Activated CD8-positive, alpha-beta memory T cell treated with anti-CD3 and anti-CD28 coated beads, Interleukin-2, amount 50 U/mL, for 1 hour (primary cell): ENCODE measurements at regions not wholly inside any gene's neighbourhood (a gene's known extent, or its start where the extent isn't known, plus 50 kb on each side); places are given as distances from the start of the nearest gene placed in this dataset.
"Not testable (repeated sequence)": the region's sequence is repeated elsewhere in the genome, so short reads cannot be mapped to it uniquely, and the experiment has no call there.

Source experiments
- DNase-seq: peaks from one replicate; pipeline ENCODE4 v3.0.0-alpha.2; 2020; ENCODE audit errors: extremely low read depth

DNA sequence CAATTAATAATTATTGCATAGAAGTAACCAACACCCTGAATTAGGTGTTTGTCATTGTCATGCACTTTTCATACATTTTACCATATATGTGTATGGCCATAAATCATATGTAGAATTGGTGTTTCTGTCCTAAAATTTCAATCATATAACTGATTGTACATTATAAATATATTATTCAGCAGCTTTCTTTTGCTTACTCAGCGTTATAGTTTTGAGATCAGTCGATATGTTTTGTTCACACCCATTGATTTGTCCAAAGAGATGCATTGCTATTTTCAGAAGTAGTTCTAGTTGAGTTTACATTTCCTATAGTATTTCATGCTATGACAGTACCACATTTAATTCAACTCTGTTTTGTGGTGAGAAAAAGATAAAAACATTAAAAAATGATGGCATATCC, 50.5 kb upstream of the PARP4 start:
- no peak for DNase-seq

DNA sequence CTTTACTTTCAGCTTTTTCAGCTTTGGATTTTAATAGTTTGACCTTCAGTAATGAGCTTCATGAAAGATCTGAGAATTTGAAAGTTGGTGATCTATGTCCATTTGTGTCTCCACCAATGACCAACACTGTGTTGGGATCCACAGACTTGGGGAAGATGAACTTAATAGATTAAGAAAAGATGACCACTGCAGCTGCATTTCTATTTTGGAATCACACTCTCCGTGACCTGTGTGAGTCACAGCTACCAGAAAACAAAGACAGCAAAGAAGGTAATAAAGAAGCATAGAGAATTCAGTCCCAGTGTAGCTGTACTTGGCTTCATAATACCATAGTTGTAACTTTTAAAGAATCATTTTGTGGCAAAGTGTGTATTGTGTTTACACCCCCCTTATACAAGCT, 51.4 kb upstream of the PARP4 start:
- not testable (repeated sequence) for DNase-seq

GRCh38 chr13:24564881-24565280, 52.3 kb upstream of the PARP4 start:
- no peak for DNase-seq

GRCh38 chr13:24567593-24567992, 55.0 kb upstream of the PARP4 start:
- not testable (repeated sequence) for DNase-seq

DNA sequence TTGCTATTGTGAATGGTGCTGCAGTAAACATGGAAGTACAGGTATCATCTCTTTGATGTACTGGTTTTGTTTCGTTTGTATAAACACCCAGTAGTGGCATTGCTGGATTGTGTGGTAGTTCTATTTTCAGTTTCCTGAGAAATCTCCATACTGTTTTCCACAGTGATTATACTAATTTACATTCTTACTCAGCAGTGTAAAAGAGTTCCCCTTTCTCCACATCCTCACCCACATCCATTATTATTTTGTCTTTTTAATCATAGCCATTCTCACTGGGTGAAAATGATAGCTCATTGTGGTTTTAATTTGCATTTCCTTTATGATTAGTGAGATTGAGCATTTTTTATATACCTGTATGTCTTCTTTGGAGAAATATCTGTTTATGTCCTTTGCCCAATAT, 62.3 kb upstream of the PARP4 start:
- DNase-seq = no peak

GRCh38 chr13:24580315-24580714, 67.7 kb upstream of the PARP4 start:
- DNase-seq = not testable (repeated sequence)

DNA sequence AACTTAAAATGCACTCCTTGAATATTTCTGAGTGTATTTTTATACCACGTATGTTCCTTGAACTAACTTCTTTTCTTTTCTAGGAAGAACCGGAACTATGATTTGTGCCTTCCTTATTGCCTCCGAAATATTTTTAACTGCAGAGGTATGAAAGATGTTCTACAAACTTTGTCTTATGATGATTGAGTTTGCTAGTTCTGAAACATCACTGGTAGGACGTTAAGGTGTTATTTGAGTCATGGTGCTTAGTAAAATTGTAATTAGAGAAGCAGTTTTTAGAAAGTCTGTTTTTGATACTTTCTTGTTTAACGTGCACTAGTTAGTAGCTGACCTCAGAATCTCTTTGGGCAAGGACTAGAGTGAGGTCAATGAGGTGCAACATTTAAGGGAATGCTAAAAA, 69.0 kb upstream of the PARP4 start:
- DNase-seq = not testable (repeated sequence)

DNA sequence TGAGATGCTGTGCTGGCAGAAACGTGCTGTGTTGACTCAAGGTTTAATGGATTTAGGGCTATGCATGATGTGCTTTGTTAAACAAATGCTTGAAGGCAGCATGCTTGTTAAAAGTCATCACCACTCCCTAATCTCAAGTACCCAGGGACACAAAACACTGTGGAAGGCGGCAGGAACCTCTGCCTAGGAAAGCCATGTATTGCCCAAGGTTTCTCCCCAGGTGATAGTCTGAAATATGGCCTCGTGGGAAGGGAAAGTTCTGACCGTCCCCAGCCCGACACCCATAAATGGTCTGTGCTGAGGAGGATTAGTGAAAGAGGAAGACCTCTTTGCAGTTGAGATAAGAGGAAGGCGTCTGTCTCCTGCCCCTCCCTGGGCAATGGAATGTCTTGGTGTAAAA, 79.1 kb upstream of the PARP4 start:
- DNase-seq = not testable (repeated sequence)

GRCh38 chr13:24597906-24598670, 82.1 kb upstream of the ATP12A start:
- not testable (repeated sequence) for DNase-seq

DNA sequence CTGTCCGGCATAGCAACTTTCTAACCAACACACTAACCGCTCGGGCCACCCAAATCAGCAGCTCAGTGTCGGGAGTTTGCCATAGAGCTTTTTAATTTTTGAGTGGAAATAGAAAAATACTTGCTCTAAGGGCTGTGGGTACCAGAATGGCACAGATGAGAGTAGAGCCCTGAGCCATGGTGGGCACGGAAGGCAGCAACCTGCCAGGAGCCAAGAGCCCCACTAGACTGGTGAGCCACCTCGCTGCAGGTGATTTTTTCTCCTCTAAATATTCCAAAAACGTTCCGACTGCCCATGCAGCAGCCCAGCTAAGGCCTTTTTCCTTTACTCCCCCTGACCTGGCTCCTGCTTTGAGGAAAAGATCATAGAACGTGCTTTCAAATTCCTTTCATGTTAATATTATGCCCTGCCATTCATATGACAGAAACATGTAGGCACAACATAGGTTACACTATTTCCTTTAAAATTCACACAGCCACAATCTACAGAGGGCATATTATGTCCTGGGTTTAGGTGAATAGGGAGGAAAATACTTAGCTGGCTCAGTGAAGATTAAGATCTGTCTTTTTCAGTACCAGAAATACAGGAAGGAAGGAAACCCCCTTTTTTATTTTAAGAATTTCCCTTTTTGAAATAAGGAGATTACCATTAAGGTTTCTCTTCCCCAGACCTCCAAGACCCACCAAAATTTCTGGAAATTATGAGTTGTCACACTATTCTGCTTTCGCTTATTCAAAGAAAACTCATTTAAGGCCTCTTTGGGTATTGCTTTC, 81.0 kb upstream of the ATP12A start:
- not testable (repeated sequence) for DNase-seq

DNA sequence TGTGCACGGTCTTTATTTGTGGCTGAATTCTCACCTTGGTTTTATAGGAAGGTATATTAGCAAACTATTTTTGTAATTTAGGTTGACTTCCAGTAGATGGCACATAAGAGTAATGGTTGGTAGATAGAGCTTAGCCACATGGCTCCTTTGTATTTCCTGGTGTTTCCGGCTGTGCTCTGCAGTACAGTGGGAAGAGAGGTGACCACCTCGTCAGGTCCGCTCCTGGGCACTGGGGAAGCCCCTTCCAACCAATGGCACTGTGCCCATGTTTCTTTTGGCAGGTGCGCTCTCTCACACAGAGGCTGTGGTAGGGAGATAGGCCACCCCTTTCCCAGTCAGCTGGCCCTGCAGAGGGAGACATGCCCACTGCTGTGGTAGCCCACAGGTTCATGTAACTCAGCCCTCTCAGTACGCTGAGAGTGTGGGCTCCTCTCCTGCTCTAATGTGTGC, 74.3 kb upstream of the ATP12A start:
- no peak for DNase-seq

DNA sequence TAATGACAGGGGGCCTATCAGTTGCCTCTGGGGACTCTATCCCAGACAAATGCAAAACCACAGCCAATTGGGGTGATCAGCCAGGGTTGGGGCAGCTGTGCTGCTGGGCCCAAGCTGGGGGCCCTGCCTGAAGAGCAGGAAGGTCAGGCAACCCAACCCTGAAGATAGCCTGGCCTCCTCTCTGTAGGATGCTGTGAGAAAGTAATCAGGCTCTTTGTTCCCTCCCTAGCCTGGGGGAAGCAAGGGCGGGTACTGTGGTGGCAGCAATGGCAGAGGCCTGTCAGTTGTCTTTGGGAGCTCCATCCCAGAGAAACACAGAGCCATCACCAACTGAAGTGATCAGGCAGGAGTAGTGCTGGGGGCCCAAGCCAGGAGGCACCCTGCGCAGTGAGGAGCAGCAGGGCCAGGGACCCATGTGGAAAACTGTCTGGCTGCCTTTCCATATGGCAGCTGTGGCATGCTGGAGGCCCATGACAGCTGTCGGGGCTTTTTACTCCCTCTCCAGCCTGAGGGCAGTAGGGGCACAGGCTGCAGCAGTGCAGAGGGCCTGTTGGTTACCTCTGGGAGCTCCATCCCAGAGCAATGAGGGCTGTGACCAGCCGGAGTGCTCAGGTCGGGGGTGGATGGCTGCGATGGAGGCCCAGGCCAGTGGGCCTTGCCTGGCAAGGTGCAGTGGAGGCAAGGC, 73.6 kb upstream of the ATP12A start:
- no peak for DNase-seq

DNA sequence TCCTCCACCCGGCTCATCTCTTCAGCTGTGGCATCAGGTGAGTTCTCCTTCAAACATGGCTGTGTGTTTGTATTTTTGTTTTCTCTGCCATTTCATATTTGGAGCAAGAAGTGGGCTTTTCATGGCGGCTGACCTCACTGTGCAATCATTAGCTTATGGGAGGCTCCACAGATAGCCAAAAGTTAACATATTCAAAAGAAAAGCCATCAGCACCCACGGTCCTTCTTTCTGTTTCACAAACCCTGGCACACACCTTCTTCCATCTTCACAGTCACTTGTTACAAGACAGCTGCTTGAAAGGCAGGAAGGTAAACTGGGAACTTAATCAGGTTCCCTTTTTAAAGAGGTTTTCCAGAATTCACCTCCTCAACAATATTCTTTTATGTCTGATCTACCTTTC, 69.3 kb upstream of the ATP12A start:
- no peak for DNase-seq

DNA sequence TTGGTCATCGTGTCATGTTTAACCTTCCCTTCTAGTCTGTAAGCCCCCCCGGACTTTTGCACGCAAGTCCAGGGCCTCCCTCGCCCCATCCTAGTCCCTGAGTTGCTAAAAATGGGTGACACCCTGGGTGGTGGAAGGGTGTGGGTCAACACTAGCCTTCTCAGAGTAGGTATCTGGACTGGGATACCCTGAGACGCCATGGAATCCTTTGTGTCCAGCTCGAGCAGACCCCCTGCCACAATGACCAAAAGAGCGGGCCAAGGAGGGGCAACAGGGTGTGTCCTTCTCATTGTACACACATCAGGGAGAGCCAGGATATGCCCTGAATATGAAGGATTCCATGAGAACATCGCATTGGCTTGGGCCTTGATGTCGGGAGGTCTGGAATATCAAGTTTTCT, 67.5 kb upstream of the ATP12A start:
- no peak for DNase-seq

DNA sequence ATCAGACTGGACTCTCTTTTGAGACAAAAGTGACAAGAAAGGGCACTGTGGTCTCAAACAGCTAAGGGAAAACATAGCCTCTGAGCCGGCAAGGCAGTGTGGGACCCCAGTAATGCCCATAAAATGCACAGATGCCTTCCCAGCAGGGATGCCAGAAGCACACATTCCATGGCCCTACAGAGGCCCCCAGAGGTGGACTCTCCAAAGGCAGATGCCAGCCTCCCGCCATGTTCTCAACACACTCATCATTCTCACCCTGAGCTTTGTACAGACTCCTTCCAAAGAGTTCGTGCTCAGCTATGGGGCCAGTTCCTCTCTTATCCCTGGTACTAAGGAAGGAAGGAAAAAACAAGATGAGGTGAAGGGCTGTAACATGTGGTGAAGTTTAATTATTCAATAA, 67.1 kb upstream of the ATP12A start:
- no peak for DNase-seq

- no peak for DNase-seq
Measured at GRCh38 chr13:24613755-24614154, 66.5 kb upstream of the ATP12A start.

DNA sequence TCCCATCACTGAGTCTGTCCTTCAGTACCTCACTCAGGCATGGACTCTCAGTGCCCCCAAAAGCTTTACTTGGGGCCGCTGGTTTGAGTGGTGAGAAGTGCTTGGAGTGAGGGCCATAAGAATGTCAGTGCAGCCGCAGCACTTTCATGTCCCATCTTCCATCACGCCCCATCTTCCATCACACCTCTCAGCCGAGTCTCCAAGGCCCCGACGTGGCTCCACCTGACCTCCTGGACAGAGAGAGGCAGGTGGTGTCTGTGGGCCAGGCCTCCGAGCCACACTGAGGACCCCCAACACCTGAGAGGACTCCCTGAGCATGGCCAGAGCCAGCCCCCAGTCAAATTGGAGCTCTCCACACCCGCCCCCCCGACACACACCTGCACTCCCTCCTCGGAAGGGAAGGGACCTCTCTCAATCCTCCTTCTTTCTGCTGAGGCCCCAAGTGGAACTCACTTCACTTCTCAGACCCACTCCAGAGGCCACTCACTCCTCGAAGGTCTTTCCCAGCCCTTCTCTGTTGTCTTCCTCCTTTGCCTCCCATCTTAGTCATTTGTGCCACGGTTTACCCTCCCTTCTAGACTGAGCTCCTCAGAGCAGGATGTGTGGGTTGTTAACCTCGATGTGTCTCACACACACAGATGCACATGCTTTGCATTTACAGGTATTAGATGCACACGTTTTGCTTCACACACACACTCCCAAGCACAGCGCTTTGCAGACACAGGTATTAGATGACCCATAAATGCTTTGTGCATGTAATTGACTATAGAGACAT, 65.7 kb upstream of the ATP12A start:
- no peak for DNase-seq

DNA sequence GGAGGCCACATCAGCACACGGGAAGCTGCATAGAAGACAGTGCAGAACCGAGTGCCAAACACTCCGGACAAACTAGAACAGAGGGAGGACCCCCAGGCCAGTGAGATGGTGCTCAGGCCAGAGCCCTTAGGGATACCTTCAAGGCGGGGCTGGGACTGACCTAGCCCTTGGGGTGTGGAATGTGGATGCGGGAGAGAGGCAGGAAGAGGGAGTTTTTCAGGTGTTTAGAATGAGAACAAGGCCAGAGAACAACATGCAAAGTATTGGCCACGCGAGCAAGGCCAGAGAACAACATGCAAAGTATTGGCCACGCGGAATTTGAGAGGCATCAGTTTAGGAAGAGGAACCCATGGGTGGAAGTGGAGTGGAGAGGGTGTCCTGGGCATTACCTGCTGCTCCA, 65.1 kb upstream of the ATP12A start:
- DNase-seq = no peak

- no peak for DNase-seq
Measured at GRCh38 chr13:24615911-24616472, 64.2 kb upstream of the ATP12A start.

GRCh38 chr13:24616514-24616913, 63.7 kb upstream of the ATP12A start:
- DNase-seq = no peak

- no peak for DNase-seq
Measured at GRCh38 chr13:24617256-24618010, 62.8 kb upstream of the ATP12A start.
